SK-N-SH (cell line): ENCODE measurements at regions not wholly inside any gene's neighbourhood (a gene's known extent, or its start where the extent isn't known, plus 50 kb on each side); places are given as distances from the start of the nearest gene placed in this dataset.

ENCODE experiments used
- CTCF ChIA-PET: fragments of 300-600, 350-600 bp; formaldehyde crosslinking; extraction: SDS; loops from one replicate; lab custom pipeline; 2021; lab: Yijun Ruan, JAX
- POLR2A ChIA-PET: fragments of 350-600 bp; sonication (Branson Sonifier 250); formaldehyde crosslinking; extraction: SDS; loops from one replicate; lab custom pipeline; 2020; ENCODE audit warnings: antibody characterized with exemption, inconsistent platforms; lab: Yijun Ruan, JAX
- DNase-seq: peaks from one replicate; pipeline ENCODE4 v3.0.0; 2012
- H2AFZ ChIP-seq: fragments of 200-600 bp; sonication (generic); 2 replicates; pipeline ENCODE4 v1.8.1; 2016; ENCODE audit warnings: antibody characterized with exemption, mild to moderate bottlenecking, low read depth
- H3F3A ChIP-seq: fragments of 200-600 bp; sonication (generic); replicated peaks from 2 replicates; pipeline ENCODE3; 2016; ENCODE audit warnings: antibody characterized with exemption, mild to moderate bottlenecking; ENCODE audit not compliant: insufficient read depth
- H3K27ac ChIP-seq, 2 experiments: fragments of 200-500 bp in 1 of 2; fragments of 200-600 bp in 1 of 2; sonication (Bioruptor generic) in 1 of 2; sonication (generic), shearing (Covaris generic) in 1 of 2; 2 replicates each; pipeline versions ENCODE4 v1.5.1 to v1.6.1; 2014 to 2016; ENCODE audit warnings: low read depth in 2 of 2, inconsistent platforms in 1 of 2, low read length in 1 of 2, mild to moderate bottlenecking in 1 of 2, mixed read lengths in 1 of 2
- H3K27me3 ChIP-seq: fragments of 200-600 bp; sonication (generic), shearing (Covaris generic); 2 replicates; pipeline ENCODE4 v1.6.1; 2016; ENCODE audit warnings: mixed run types; ENCODE audit not compliant: insufficient read depth
- H3K36me3 ChIP-seq, 2 experiments: fragments of 200-500 bp in 1 of 2; fragments of 200-600 bp in 1 of 2; sonication (Bioruptor generic) in 1 of 2; sonication (generic) in 1 of 2; replicated peaks in 1 of 2; 2 replicates each; pipeline versions ENCODE3 to v1.5.1; 2014 to 2016; ENCODE audit warnings: low read length in 1 of 2, mild to moderate bottlenecking in 1 of 2; ENCODE audit not compliant: insufficient read depth in 2 of 2, control insufficient read depth in 1 of 2
- H3K4me1 ChIP-seq, 2 experiments: fragments of 200-500 bp in 1 of 2; fragments of 200-600 bp in 1 of 2; sonication (Bioruptor generic) in 1 of 2; sonication (generic), shearing (Covaris generic) in 1 of 2; 2 replicates each; pipeline versions ENCODE4 v1.5.1 to v1.6.1; 2014 to 2016; ENCODE audit warnings: low read depth in 1 of 2, low read length in 1 of 2, mixed run types in 1 of 2; ENCODE audit not compliant: insufficient read depth in 2 of 2, control insufficient read depth in 1 of 2
- H3K4me2 ChIP-seq: fragments of 200-600 bp; sonication (generic), shearing (Covaris generic); 2 replicates; pipeline ENCODE4 v1.6.1; 2017; ENCODE audit warnings: mixed run types
- H3K4me3 ChIP-seq, 2 experiments: fragments of 200-500 bp in 1 of 2; fragments of 200-600 bp in 1 of 2; sonication (Bioruptor generic) in 1 of 2; sonication (generic), shearing (Covaris generic) in 1 of 2; 2 replicates each; pipeline versions ENCODE4 v1.5.1 to v1.8.1; 2014 to 2016; ENCODE audit warnings: low read depth in 2 of 2, inconsistent platforms in 1 of 2, low read length in 1 of 2, mild to moderate bottlenecking in 1 of 2, mixed read lengths in 1 of 2, moderate library complexity in 1 of 2
- H3K79me2 ChIP-seq: fragments of 200-600 bp; sonication (generic); 2 replicates; pipeline ENCODE4 v1.8.1; 2017; ENCODE audit warnings: mild to moderate bottlenecking; ENCODE audit not compliant: insufficient read depth
- H3K9ac ChIP-seq: fragments of 200-600 bp; sonication (generic); 2 replicates; pipeline ENCODE4 v1.6.1; 2017; ENCODE audit warnings: mixed run types
- H3K9me2 ChIP-seq: fragments of 200-600 bp; sonication (generic); 2 replicates; pipeline ENCODE4 v1.6.1; 2017; ENCODE audit warnings: mixed run types
- H3K9me3 ChIP-seq: fragments of 200-600 bp; sonication (generic); 2 replicates; pipeline ENCODE4 v1.6.1; 2017; ENCODE audit warnings: mixed run types, mild to moderate bottlenecking, moderate library complexity
- H4K20me1 ChIP-seq: fragments of 200-600 bp; sonication (generic); 2 replicates; pipeline ENCODE4 v1.6.1; 2017; ENCODE audit warnings: mild to moderate bottlenecking, mixed run types; ENCODE audit not compliant: insufficient read depth
- ELF1 ChIP-seq: IDR thresholded peaks from 2 replicates; pipeline ENCODE4 v1.4.0; 2012
- EP300 ChIP-seq, 2 experiments: IDR thresholded peaks; 2 replicates each; pipeline versions ENCODE4 v1.4.0 to v1.6.1; 2012; ENCODE audit warnings: borderline replicate concordance in 1 of 2, low read depth in 1 of 2, low read length in 1 of 2
- FOSL2 ChIP-seq: IDR thresholded peaks from 2 replicates; pipeline ENCODE4 v1.4.0; 2012; ENCODE audit warnings: low read depth, mild to moderate bottlenecking, moderate library complexity, borderline replicate concordance
- FOXM1 ChIP-seq: IDR thresholded peaks from 2 replicates; pipeline ENCODE4 v1.4.0; 2012; ENCODE audit warnings: low read depth, mild to moderate bottlenecking
- JUND ChIP-seq: IDR thresholded peaks from 2 replicates; pipeline ENCODE4 v1.4.0; 2012
- MAX ChIP-seq: IDR thresholded peaks from 2 replicates; pipeline ENCODE4 v1.4.0; 2012; ENCODE audit warnings: low read depth
- MEF2A ChIP-seq: IDR thresholded peaks from 2 replicates; pipeline ENCODE4 v1.4.0; 2012; ENCODE audit warnings: low read depth, borderline replicate concordance
- MXI1 ChIP-seq: IDR thresholded peaks from 2 replicates; pipeline ENCODE4 v1.6.1; 2012; ENCODE audit warnings: mild to moderate bottlenecking, low read depth, low read length, improper control_type of control experiment
- NFIC ChIP-seq: IDR thresholded peaks from 2 replicates; pipeline ENCODE4 v1.4.0; 2012; ENCODE audit warnings: borderline replicate concordance
- NRF1 ChIP-seq: IDR thresholded peaks from 2 replicates; pipeline ENCODE4 v1.6.1; 2012; ENCODE audit warnings: low read depth, mild to moderate bottlenecking, low read length
- RXRA ChIP-seq: IDR thresholded peaks from 2 replicates; pipeline ENCODE4 v1.4.0; 2012; ENCODE audit warnings: low read depth, mild to moderate bottlenecking, borderline replicate concordance
- SMC3 ChIP-seq: IDR thresholded peaks from 2 replicates; pipeline ENCODE4 v1.6.1; 2012; ENCODE audit warnings: low read depth, low read length, improper control_type of control experiment
- TAF1 ChIP-seq: IDR thresholded peaks from 2 replicates; pipeline ENCODE4 v1.6.1; 2012; ENCODE audit warnings: low read depth, mild to moderate bottlenecking, low read length, moderate library complexity, borderline replicate concordance
- TCF12 ChIP-seq: IDR thresholded peaks from 2 replicates; pipeline ENCODE4 v1.4.0; 2012
- TEAD4 ChIP-seq: IDR thresholded peaks from 2 replicates; pipeline ENCODE4 v1.4.0; 2012; ENCODE audit warnings: mild to moderate bottlenecking, borderline replicate concordance; ENCODE audit not compliant: insufficient read depth
- USF2 ChIP-seq: fragments of 150-350 bp; IDR thresholded peaks from 2 replicates; pipeline ENCODE4 v1.6.1; 2017; ENCODE audit warnings: antibody characterized with exemption, low read length, low read depth, borderline replicate concordance
- YY1 ChIP-seq: IDR thresholded peaks from 2 replicates; pipeline ENCODE4 v1.4.0; 2012; ENCODE audit warnings: low read depth, mild to moderate bottlenecking
- ZBTB33 ChIP-seq: IDR thresholded peaks from 2 replicates; pipeline ENCODE4 v1.4.0; 2012; ENCODE audit warnings: low read depth, borderline replicate concordance
- WGBS: methylation state at CpG from one replicate; pipeline ENCODE4 v1.1.6; 2017; ENCODE audit warnings: low lambda C conversion rate; 5-methylcytosine and 5-hydroxymethylcytosine counted together
- TF ChIP-seq, protein P1 (sequence below): IDR thresholded peaks from 2 replicates; pipeline ENCODE4 v1.4.0; 2012; ENCODE audit warnings: low read depth, borderline replicate concordance

GRCh38 chr3:115341208-115341607 is 194.1 kb upstream of the ZBTB20 start:
- H3K79me2 ChIP-seq, result no peaks in the 10 kb centered on the region
- no peaks in the 10 kb centered on the region for H3K9me3 ChIP-seq
- H3K27me3 ChIP-seq, result no peaks in the 10 kb centered on the region
- ChIA-PET CTCF (no interaction called here), POLR2A (no interaction called here)
- 39% methylated on average over 1 of the region's 1 CpG for WGBS
- no peak overlapping the region for H3K9ac ChIP-seq
- TF ChIP-seq USF2, result no peak
- peak; percentile 92 for TF ChIP-seq JUND
- TF ChIP-seq NFIC, result no peak; the same call in 1 of the 2 replicates
- no peak for TF ChIP-seq MXI1
- TF ChIP-seq, protein P1, sequence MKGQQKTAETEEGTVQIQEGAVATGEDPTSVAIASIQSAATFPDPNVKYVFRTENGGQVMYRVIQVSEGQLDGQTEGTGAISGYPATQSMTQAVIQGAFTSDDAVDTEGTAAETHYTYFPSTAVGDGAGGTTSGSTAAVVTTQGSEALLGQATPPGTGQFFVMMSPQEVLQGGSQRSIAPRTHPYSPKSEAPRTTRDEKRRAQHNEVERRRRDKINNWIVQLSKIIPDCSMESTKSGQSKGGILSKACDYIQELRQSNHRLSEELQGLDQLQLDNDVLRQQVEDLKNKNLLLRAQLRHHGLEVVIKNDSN, result no peak
- TF ChIP-seq EP300 (IDR thresholded peaks at IDR 0.05; ENCODE audit: borderline replicate concordance in 1 of 2, low read depth in 1 of 2, low read length in 1 of 2), result peak in 1 of 2 experiments; percentile 19; a peak in 1 of 4 replicates
- peak; percentile 19; the same call in 1 of the 2 replicates for TF ChIP-seq TCF12
- TF ChIP-seq RXRA, result no peak
- TF ChIP-seq MEF2A, result peak; percentile 49; the same call in 1 of the 2 replicates
- no peak for TF ChIP-seq TAF1
- TF ChIP-seq NRF1, result no peak
- no peak for TF ChIP-seq MAX
- TF ChIP-seq SMC3, result no peak
- no peak for TF ChIP-seq FOXM1
- TF ChIP-seq ZBTB33, result no peak
- no peak for TF ChIP-seq TEAD4
- no peak for TF ChIP-seq ELF1
- peak; percentile 92 for TF ChIP-seq FOSL2
- TF ChIP-seq YY1, result no peak
- H3K27ac ChIP-seq, result peak overlapping the region in 1 of 2 experiments; percentile 49; a peak in 1 of 4 replicates
- no peak overlapping the region for H2AFZ ChIP-seq
- H3F3A ChIP-seq, result no peaks in the 10 kb centered on the region
- H3K4me1 ChIP-seq, result no peaks in the 10 kb centered on the region; a peak in 1 of 4 replicates
- H3K4me2 ChIP-seq, result peak overlapping the region; percentile 3; the same call in 1 of the 2 replicates
- H4K20me1 ChIP-seq, result no peaks in the 10 kb centered on the region
- H3K9me2 ChIP-seq, result no peaks in the 10 kb centered on the region
- DNase-seq, result no peak
- no peaks in the 10 kb centered on the region for H3K36me3 ChIP-seq
- H3K4me3 ChIP-seq, result no peak overlapping the region
